DMS 273 treated with DMSO at 0.1 percent for 48 hours (cell line): ENCODE measurements at regions not wholly inside any gene's neighbourhood (a gene's known extent, or its start where the extent isn't known, plus 50 kb on each side); places are given as distances from the start of the nearest gene placed in this dataset.

Experiments used
- DNase-seq: peaks from one replicate; lab custom pipeline; 2025; lab: John Stamatoyannopoulos, UW

DNA sequence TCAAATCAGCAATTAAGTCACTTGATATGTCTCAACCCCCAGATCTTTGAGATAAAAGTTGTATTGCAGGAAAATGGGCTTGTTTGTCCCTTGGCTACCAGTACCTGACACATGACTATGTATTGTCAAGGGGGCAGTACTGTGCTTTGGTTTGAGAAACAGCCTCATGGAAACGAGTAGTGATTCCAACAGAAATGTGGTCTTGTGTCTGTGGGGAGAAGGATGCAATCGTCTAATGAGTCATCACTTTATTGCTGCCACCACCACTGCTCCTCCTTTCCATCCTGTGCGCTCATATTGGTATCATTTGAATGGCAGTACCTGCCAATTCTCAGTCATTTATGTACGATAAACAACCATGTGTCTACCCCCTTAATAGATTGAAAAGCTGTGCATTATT is 72.8 kb upstream of the ARHGAP5 start:
- DNase-seq = no peak

DNA sequence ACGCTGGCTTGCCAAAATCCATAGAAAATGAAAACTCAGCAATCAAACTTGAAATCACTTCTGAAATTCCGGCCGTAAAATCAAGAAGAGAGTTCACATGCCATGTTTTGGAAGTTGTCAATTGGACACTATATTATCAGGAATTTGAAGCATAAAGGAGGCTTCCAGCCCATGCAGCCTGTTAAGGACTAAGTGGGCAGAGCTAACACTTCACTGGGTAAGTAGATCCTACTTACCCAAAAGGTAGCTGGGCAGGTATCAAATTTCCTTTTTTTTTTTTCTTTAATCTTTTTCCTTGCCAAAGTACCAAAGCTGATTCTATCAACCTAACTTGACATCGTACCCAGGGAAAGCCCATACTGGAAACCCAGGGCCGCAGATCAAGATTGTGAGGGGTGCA is 71.5 kb upstream of the ARHGAP5 start:
- no peak for DNase-seq

DNA sequence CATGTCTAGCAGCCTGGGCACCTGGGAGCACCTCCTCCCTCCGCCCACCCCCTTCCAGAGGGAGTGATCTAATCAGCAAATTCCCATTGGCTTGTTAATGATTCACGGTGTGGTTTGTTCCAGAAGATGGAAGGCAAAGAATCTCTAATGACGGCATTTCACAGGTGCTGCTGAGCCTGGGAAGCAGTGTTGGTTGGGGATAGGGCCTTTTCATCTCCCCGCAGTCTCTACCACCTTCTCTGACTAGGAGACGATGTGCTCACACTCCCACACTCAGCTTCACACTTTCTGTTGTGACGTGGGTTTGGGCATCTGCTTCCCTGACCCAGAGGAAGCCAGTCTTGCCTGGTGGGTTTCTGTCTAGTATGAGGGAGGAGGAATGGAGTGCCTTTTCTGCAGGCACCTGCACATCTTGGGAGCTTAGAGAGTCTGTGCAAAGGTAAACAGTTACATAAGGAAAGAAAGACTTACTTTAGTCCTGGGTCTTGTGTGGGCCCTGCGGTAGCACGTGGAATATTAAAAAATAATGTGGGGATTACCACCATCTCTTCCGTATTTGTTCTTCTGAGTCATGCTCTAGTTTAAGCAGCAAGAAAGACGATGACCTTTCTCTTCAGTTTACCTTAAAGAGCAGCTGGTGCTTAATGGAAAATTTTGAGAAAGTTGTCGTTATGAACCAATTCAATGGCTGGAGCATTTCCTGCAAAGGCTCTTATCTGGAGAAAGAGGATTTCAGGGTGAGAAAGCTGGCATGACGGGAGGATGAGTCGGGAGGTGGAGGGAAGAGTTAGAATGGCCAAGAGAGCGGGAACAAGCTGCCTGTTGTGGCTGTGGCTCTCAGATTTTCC is 70.6 kb upstream of the ARHGAP5 start:
- no peak for DNase-seq

DNA sequence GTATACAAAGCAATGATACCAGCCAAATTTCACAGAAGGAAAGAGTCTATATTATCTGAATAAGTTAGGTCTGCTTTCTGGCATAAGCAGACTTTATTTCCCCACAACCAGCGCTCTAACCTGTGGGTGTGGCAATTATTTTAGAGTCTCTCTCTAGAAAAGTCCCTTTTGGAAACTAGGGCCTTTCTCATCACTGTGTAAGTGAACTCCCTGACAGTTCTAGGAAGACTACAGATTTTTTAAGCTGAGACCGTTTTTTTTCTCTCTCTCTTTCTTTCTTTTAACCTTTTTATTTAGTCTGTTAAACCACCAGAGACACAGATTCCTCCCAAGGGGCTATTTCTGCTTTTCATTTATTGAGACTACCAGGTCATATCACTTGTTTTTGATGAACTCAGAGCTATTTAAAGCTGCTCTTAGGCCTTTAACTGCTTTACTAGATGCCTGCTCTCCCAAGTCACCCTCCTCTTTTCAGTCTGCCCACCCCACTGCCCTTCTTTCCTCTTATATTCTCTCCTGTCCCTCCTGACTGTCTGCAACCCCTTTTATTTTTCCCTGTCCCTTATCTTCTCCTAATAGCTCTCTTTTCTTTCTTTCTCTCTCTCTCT is 69.2 kb upstream of the ARHGAP5 start:
- DNase-seq = no peak

GRCh38 chr14:32008602-32009193 is 68.4 kb upstream of the ARHGAP5 start:
- no peak for DNase-seq

DNA sequence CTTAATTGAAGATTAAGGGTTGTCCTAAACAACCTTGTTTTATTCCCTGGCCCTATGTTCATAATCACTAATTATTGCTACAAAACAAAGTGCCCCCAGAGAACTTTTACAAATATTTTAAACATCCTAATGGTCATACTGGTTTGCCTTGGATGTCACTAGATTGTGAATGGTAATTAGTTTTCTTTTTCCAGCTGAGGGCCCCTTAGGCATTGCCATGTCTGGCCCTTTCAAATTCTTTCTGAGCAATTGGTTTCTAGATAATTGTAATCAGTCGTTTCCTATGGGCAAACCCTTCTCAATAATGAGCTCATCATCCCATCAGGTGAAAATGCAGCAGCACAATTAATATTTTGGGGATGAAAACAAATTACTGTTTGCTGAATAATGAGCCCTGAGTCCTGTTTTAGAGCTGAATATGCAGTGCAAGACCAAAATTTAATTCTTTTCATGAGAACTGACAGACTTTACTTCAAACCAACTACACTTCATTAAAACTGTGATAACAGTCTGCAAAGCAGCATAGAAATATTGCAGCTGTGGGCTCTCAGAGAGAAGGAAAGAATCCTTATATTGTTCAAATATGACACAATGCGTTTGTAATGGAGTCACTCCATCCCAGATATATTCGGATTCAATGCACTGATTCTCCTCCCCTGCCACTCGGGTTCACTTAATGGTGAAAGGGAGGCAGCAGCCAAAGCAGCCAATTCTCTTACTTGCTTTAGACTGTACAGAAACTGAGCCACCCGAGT is 67.7 kb upstream of the ARHGAP5 start:
- DNase-seq = no peak

DNA sequence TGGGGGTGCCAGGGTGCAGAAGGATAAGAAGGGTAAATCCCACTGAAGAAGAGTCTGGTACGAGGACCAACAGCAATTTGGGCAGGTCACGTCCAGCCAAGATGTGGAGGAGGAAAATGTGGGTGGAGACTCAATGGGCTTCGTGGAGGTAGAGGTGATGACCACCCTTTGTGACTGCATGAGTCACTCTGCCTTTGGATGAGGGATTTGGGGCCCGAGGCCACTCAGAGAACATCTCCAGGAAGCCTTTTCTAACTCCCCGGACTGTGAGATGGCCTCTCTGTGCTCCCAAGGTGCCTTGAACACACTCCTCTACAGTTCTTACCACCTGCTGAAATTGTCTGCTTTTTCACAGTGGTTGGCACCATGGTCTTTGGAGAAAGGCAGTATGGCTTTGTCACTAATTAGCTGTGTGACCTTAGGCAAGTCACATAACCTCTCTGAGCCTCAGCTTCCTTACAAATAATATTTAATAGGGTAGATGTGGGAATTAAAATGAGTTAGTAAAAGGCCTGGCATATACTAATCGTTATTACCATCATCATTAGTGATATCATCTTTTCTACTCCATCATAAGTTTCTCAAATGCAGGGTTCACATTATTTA is 67.0 kb upstream of the ARHGAP5 start:
- no peak for DNase-seq

DNA sequence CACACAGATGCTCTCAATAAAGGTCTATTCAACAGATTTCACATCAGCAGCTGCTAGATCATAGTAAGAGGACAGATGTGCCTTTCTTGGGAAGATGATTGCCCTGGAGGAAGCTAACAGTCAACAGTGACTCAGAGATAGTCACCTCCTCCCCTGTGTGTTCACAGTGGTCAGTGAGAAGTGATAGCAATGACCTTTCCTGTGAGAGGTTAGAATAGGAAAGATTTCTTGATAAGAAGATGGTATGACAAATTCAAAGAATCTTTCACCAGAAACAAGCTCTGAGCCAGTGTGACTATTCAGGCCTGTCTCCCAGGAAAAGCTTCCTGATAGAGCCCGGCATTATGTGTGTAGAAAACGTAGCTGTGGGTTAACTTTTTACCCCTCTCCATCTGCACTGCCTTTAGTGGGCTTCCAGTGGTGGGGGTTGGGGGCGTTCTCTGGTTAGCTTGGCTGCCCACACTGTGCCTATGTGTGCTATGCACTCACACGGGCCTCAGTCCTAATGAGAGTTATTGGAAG is 66.4 kb upstream of the ARHGAP5 start:
- no peak for DNase-seq

DNA sequence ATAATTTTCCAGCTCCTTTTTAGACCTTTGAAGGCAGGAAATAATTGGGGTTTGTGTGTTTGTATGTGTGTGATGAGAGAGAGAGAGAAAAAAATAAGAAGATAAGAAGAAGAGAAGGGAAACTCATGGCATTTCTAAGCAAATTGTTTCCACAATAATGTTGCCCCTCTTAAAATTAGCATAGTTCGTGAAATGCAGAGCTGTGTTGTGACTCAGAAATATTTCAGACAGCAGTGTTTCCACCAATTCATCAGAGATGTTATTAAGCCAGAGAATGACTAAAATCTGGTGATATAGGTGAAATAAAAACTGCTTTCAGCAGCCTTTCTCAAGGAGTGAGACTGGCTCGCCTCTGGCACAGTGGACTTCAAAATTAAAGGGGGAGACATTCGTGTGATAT is 65.9 kb upstream of the ARHGAP5 start:
- no peak for DNase-seq

DNA sequence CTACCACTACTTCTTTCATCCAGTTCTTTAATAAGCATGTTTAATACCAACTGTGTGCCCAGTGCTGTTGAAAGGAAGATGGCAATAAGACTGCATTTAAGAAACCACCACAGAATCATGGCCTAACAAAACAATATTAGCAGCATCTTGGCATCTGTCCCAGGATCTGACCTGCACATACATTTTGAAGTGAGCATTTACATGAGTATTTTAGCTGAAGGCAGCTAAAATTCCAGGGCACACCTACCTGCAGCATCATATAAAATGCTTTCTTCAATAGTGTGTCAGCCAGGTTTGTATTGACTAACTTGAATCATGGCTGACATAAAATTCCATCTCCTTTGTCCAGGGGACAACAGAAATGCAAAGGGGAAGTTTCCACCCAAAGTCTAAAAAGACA is 65.0 kb upstream of the ARHGAP5 start:
- DNase-seq = no peak

DNA sequence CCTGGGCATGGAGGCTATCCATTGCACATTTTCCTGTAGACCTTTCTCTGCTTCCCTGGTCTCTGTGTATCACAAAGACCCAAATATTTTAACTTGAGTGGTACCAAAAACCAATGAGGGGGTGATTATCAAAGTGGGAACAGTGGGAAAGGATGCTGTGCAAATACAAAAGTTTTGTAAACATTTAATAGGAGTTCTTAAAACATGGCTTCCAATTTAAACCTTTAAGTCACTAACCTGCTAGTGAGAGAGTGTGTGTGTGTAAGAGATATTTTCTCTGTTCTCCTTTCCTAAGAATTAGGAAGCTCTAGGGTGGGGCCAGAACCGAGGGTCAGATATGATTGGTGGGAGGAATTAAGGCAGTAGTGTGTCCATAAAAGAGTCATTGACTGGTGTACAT is 64.5 kb upstream of the ARHGAP5 start:
- DNase-seq = no peak

- no peak for DNase-seq
These were observed 64.0 kb upstream of the ARHGAP5 start for GRCh38 chr14:32013083-32013482.

DNA sequence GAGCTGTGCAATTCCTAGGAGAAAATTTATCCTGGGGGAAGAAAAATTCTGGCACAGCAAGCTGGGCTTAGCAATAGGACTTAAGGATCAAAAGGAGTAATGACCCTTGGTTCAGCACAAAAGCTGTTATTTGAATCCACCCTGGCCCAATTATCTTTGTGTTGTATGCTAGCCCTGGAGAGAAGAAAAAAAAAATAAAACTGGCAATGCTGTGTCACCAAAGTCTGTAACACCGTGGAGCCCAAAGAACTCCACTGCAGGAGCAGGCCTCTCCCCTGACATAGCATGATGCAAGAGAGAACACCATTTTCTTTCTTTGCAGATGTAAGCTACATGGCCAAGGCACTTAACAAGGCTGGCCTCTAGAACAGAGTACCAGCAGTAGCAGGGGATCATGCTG is 63.0 kb upstream of the ARHGAP5 start:
- DNase-seq = no peak

DNA sequence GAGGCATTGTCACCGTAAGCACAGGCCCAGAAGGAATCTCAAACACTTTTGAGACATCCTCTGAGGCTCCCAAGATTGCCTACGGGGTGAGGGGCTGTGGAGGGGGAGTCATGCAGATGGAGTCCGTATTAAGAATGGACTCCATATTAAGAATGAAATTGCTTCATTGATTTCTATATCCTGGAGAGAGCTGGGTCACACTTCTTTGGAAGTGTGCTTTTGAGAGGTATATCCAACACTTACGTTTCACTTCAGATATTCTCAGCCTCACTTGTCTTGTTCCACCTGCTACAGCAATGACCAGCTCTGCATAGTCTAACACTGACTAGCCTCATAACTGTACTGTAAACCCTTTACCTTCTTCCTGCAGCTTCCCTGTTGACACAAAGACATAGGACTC is 62.6 kb upstream of the ARHGAP5 start:
- no peak for DNase-seq

- no peak for DNase-seq
These were observed 61.9 kb upstream of the ARHGAP5 start for GRCh38 chr14:32015166-32015565.

GRCh38 chr14:32017587-32017986 is 59.5 kb upstream of the ARHGAP5 start:
- no peak for DNase-seq

DNA sequence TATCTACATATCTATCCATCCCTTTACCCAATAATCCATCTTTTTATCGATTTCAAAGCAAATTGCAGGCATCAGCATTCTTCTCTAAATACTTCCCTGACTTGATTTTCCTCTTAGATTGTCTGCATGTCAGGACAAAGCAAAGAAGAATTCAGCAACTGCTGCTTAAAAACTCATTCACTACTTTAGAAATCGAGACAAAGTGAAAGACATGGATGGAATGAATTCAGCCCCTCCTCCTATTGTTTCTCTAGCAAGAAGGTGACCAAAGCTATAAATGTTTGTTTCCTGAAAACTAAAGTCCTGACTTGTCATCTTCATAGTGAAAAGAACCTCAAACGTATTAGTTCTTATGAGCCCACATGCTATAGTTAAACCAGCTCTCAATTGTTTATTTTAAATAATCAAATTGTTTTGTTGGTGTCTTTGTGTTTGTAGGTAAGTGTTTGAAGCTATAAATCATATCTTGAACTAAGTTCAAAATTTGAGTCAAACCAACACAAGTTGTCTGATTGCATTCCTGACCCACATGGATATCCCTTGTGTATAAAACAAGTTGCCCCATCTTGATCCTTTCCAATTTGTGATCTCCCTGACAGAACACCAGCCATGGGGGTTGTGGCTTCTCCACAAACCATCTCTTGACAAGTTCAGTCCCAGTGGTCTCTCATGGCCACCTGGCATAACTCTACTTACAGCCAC is 58.6 kb upstream of the ARHGAP5 start:
- DNase-seq = no peak

DNA sequence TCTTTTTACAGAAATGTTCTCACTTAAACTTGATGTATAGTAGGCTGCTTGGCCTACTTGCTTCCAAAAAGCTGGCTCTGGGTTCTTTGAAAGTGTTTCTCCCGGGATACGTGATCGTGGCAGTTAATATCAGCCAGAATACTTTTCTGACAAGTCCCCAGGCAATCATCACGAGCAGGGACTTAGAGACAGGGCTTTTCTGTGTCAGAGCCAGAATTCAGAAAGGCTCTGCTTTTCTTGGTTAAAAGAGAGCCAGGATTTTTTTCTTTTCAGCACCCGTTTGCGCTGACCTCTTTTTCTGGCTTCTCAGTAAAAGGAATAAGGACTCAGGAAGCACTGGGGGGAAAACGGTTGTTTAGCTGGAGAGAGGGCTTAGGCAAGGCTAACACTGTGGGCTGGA is 57.8 kb upstream of the ARHGAP5 start:
- no peak for DNase-seq

DNA sequence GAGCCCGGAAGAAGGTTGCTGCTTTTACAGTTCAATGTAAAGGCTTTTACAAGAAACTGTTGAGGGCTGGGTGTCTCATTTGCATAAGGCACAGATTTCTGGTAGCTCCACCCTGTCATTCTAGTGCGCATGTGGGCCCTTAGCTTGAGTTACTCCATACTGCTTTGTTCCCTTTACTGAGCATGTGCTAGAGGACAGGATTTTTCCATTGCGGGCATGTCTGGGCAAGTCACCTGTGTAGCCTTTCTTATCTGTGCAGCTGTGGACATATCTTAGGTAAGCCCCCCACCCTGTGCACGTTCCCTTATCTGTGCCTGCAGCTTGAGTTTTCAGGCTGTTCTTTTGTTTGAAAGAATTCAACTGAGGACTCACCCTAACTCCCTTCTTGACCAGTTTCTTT is 56.2 kb upstream of the ARHGAP5 start:
- DNase-seq = no peak

GRCh38 chr14:32021341-32021740 is 55.8 kb upstream of the ARHGAP5 start:
- DNase-seq = no peak

- DNase-seq = no peak
These were observed 54.6 kb upstream of the ARHGAP5 start for GRCh38 chr14:32022525-32022924.
